Hepatocyte (in vitro differentiated cells): ENCODE measurements at regions not wholly inside any gene's neighbourhood (a gene's known extent, or its start where the extent isn't known, plus 50 kb on each side); places are given as distances from the start of the nearest gene placed in this dataset.

Experiments
- DNase-seq: peaks from one replicate; pipeline ENCODE4 v3.0.0-alpha.2; 2016; ENCODE audit warnings: low spot score
- H2AFZ ChIP-seq: fragments of 200-600 bp; sonication (generic); 2 replicates; pipeline ENCODE4 v1.6.0; 2016; ENCODE audit warnings: antibody characterized with exemption, mild to moderate bottlenecking
- H3K27ac ChIP-seq: fragments of 200-600 bp; sonication (generic); 2 replicates; pipeline ENCODE4 v1.5.1; 2016; ENCODE audit warnings: mild to moderate bottlenecking
- H3K27me3 ChIP-seq: fragments of 200-600 bp; sonication (generic); 2 replicates; pipeline ENCODE4 v1.6.1; 2016
- H3K36me3 ChIP-seq: fragments of 200-600 bp; sonication (generic); replicated peaks from 2 replicates; pipeline ENCODE4 v1.5.1; 2016; ENCODE audit warnings: low read depth; ENCODE audit not compliant: insufficient read depth
- H3K4me1 ChIP-seq: fragments of 200-600 bp; sonication (generic); 2 replicates; pipeline ENCODE4 v1.5.1; 2016; ENCODE audit warnings: mild to moderate bottlenecking, moderate library complexity; ENCODE audit not compliant: insufficient read depth
- H3K4me2 ChIP-seq: fragments of 200-600 bp; sonication (generic); 2 replicates; pipeline ENCODE4 v1.6.0; 2016
- H3K4me3 ChIP-seq: fragments of 200-600 bp; sonication (generic); 2 replicates; pipeline ENCODE4 v1.5.1; 2016; ENCODE audit warnings: mild to moderate bottlenecking
- H3K79me2 ChIP-seq: fragments of 200-600 bp; sonication (generic); 2 replicates; pipeline ENCODE4 v1.6.0; 2017; ENCODE audit warnings: mild to moderate bottlenecking
- H3K9me2 ChIP-seq: fragments of 200-600 bp; sonication (generic); replicated peaks from 2 replicates; pipeline ENCODE4 v1.6.0; 2017; ENCODE audit warnings: mild to moderate bottlenecking; ENCODE audit not compliant: insufficient read depth
- H3K9me3 ChIP-seq: fragments of 200-600 bp; sonication (generic); 2 replicates; pipeline ENCODE4 v1.5.1; 2016; ENCODE audit warnings: low read depth, mild to moderate bottlenecking
- H4K20me1 ChIP-seq: fragments of 200-600 bp; sonication (generic); 2 replicates; pipeline ENCODE4 v1.6.0; 2016; ENCODE audit warnings: mild to moderate bottlenecking; ENCODE audit not compliant: insufficient read depth, poor library complexity, severe bottlenecking
- EZH2 ChIP-seq: fragments of 200-600 bp; sonication (generic); IDR thresholded peaks from 2 replicates; pipeline ENCODE4 v1.6.1; 2016; ENCODE audit warnings: antibody characterized with exemption, mild to moderate bottlenecking, borderline replicate concordance
- EZH2phosphoT487 ChIP-seq: fragments of 200-600 bp; sonication (generic); IDR thresholded peaks from one replicate; pipeline ENCODE4 v1.6.1; 2018; ENCODE audit warnings: antibody characterized with exemption, mild to moderate bottlenecking, low read depth, moderate library complexity; ENCODE audit not compliant: unreplicated experiment, severe bottlenecking
- WGBS: methylation state at CpG from one replicate; pipeline ENCODE4 v1.1.6; 2016; ENCODE audit warnings: low lambda C conversion rate; ENCODE audit errors: missing lambda C conversion rate; 5-methylcytosine and 5-hydroxymethylcytosine counted together
- TF ChIP-seq, protein P1 (sequence below): fragments of 200-600 bp; sonication (generic); IDR thresholded peaks from 2 replicates; pipeline ENCODE4 v1.5.1; 2016; ENCODE audit warnings: antibody characterized with exemption, mild to moderate bottlenecking; ENCODE audit not compliant: poor library complexity

DNA sequence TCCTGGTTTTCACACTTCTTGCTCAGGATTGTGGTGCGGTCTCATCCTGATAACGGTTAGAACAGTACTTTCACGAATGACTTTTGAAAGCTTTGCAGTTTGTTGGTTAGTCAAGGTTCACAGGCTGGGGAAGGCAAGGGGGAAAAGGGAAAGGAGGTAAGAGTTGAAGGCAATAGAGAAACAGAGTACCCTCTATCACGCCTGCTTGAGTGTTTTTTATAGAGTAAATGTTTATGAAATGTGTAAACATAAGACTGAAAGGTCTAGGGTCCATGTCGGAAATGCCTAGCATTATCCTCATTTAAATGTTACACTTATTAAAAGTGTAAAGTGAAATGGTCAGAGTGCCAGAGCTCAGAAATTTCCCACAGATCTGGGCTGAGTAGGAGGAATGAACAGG is 167.4 kb downstream of the URB2 start:
- H3K79me2 ChIP-seq: no peaks in the 10 kb centered on the region
- H4K20me1 ChIP-seq: no peaks in the 10 kb centered on the region
- DNase-seq: no peak
- TF ChIP-seq, protein P1, sequence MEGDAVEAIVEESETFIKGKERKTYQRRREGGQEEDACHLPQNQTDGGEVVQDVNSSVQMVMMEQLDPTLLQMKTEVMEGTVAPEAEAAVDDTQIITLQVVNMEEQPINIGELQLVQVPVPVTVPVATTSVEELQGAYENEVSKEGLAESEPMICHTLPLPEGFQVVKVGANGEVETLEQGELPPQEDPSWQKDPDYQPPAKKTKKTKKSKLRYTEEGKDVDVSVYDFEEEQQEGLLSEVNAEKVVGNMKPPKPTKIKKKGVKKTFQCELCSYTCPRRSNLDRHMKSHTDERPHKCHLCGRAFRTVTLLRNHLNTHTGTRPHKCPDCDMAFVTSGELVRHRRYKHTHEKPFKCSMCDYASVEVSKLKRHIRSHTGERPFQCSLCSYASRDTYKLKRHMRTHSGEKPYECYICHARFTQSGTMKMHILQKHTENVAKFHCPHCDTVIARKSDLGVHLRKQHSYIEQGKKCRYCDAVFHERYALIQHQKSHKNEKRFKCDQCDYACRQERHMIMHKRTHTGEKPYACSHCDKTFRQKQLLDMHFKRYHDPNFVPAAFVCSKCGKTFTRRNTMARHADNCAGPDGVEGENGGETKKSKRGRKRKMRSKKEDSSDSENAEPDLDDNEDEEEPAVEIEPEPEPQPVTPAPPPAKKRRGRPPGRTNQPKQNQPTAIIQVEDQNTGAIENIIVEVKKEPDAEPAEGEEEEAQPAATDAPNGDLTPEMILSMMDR: no peak
- TF ChIP-seq EZH2 (no peak), EZH2phosphoT487 (no peak)
- no peak overlapping the region for H3K4me2 ChIP-seq
- peaks cover 3% of the 10 kb centered on the region for H3K27me3 ChIP-seq
- no peaks in the 10 kb centered on the region for H3K36me3 ChIP-seq
- no peak overlapping the region for H3K4me3 ChIP-seq
- no peaks in the 10 kb centered on the region for H3K4me1 ChIP-seq
- H3K9me2 ChIP-seq: no peaks in the 10 kb centered on the region
- WGBS: 66% methylated on average over 5 of the region's 5 CpGs
- H3K27ac ChIP-seq: no peak overlapping the region
- no peak overlapping the region for H2AFZ ChIP-seq
- H3K9me3 ChIP-seq: no peaks in the 10 kb centered on the region

DNA sequence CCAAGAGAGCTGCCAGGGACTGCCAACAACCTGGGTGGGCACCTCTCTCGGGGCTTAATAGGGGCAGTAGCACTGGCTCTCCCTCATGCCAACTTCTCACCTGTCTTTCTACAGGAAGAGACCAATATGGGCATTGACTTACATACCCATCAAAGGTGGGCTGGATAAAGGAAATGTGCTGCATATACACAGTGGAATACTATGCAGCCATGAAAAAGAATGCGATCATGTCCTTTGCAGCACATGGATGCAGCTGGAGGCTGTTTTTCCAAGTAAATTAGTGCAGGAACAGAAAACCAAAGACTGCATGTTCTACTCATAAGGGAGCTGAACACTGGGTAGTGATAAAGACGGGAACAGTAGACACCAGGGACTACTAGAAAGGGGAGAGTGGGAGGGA is 172.5 kb downstream of the URB2 start:
- H3K36me3 ChIP-seq: no peaks in the 10 kb centered on the region
- H3K4me3 ChIP-seq: no peak overlapping the region
- TF ChIP-seq EZH2 (no peak), EZH2phosphoT487 (no peak)
- TF ChIP-seq, protein P1: no peak
- no peaks in the 10 kb centered on the region for H3K79me2 ChIP-seq
- peaks cover 3% of the 10 kb centered on the region for H3K27me3 ChIP-seq
- WGBS: 94% methylated on average over 3 of the region's 3 CpGs
- H4K20me1 ChIP-seq: no peaks in the 10 kb centered on the region
- H3K4me1 ChIP-seq: no peaks in the 10 kb centered on the region
- H3K9me2 ChIP-seq: no peaks in the 10 kb centered on the region
- DNase-seq: no peak
- no peak overlapping the region for H3K4me2 ChIP-seq
- no peaks in the 10 kb centered on the region for H3K9me3 ChIP-seq
- H3K27ac ChIP-seq: no peak overlapping the region
- no peak overlapping the region for H2AFZ ChIP-seq

DNA sequence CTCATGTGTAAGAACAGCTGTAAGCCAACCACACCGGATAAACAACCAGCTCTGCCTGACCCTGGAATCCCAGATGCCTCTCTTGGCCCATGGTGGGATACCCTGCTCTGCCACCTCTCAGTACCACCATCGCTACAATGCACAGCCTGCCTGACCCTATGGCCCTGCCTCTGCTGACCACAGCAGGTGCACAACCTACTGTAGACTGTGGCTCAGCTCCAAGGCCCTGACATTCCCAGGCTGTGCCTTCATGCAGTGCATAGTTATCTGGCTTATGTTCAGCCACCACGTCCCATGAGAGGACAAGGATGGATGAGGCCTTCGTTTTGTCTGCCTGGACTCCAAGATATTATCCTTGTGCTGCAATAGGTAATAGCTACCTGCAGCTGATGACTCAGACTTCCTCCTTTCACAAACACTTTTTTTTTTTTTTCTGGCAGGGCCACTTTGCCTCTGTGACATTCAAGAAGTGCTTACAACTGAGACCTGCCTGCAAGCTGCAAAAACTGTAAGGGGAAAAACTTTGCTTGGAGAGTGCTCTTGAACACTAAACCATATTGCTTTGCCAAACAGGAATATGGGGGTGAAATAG is 177.7 kb downstream of the URB2 start:
- peak; percentile 66 for DNase-seq
- H3K36me3 ChIP-seq: no peaks in the 10 kb centered on the region
- WGBS: 80% methylated on average over 4 of the region's 4 CpGs
- no peaks in the 10 kb centered on the region for H3K27me3 ChIP-seq
- no peak overlapping the region for H2AFZ ChIP-seq
- no peak overlapping the region for H3K27ac ChIP-seq
- no peaks in the 10 kb centered on the region for H4K20me1 ChIP-seq
- H3K4me3 ChIP-seq: no peak overlapping the region
- H3K4me1 ChIP-seq: no peaks in the 10 kb centered on the region
- H3K4me2 ChIP-seq: no peak overlapping the region
- H3K9me2 ChIP-seq: no peaks in the 10 kb centered on the region
- TF ChIP-seq EZH2: no peak
- TF ChIP-seq EZH2phosphoT487: no peak
- TF ChIP-seq, protein P1: no peak
- H3K79me2 ChIP-seq: no peaks in the 10 kb centered on the region
- no peaks in the 10 kb centered on the region for H3K9me3 ChIP-seq

DNA sequence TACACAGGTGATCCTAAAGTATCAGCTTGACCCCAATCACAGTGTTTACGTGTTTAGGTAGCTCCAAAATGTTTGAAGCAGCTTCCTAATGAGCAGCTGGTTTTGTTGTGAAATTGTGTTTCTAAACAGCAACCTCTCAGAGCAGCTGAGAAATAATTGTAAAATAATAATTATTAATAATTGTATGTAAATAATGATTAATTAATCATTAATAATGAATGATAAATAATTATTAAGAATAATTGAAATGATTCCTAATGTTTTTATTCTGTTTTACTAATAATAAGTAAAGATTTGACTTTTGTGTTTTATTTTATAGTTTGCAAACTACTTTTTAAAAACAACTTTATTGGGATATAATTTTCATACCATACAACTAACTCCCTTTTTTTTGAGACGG is 182.2 kb downstream of the URB2 start:
- WGBS: 98% methylated on average over 2 of the region's 2 CpGs
- no peaks in the 10 kb centered on the region for H3K36me3 ChIP-seq
- H3K4me3 ChIP-seq: no peak overlapping the region
- no peaks in the 10 kb centered on the region for H3K9me3 ChIP-seq
- no peaks in the 10 kb centered on the region for H3K9me2 ChIP-seq
- DNase-seq: no peak
- H4K20me1 ChIP-seq: no peaks in the 10 kb centered on the region
- no peaks in the 10 kb centered on the region for H3K79me2 ChIP-seq
- no peaks in the 10 kb centered on the region for H3K27me3 ChIP-seq
- H3K4me1 ChIP-seq: no peaks in the 10 kb centered on the region
- H3K27ac ChIP-seq: no peak overlapping the region
- H3K4me2 ChIP-seq: no peak overlapping the region
- TF ChIP-seq EZH2phosphoT487: no peak
- TF ChIP-seq, protein P1: no peak
- TF ChIP-seq EZH2: no peak
- H2AFZ ChIP-seq: no peak overlapping the region
